Activated T-cell treated with anti-CD3 and anti-CD28 coated beads, Interleukin-2, amount 50 U/mL, for 24 hours (primary cell): ENCODE measurements at regions not wholly inside any gene's neighbourhood (a gene's known extent, or its start where the extent isn't known, plus 50 kb on each side); places are given as distances from the start of the nearest gene placed in this dataset.

Experiments
- DNase-seq: peaks from one replicate; pipeline ENCODE4 v3.0.0-alpha.2; 2020
- H3K27ac Mint-ChIP-seq: 2 replicates; pipeline ENCODE4 v1.8.0; 2020; ENCODE audit warnings: mild to moderate bottlenecking, mixed read lengths
- H3K27me3 Mint-ChIP-seq: 2 replicates; pipeline ENCODE4 v1.8.0; 2020; ENCODE audit warnings: mixed read lengths
- H3K36me3 Mint-ChIP-seq: 2 replicates; pipeline ENCODE4 v1.8.0; 2020; ENCODE audit warnings: low read depth, mixed read lengths
- H3K4me1 Mint-ChIP-seq: 2 replicates; pipeline ENCODE4 v1.8.0; 2020; ENCODE audit warnings: low read depth, mixed read lengths
- H3K4me3 Mint-ChIP-seq: 2 replicates; pipeline ENCODE4 v1.8.0; 2020; ENCODE audit warnings: mild to moderate bottlenecking, moderate library complexity, mixed read lengths
- H3K9me3 Mint-ChIP-seq: 2 replicates; pipeline ENCODE4 v1.8.0; 2020; ENCODE audit warnings: mixed read lengths

DNA sequence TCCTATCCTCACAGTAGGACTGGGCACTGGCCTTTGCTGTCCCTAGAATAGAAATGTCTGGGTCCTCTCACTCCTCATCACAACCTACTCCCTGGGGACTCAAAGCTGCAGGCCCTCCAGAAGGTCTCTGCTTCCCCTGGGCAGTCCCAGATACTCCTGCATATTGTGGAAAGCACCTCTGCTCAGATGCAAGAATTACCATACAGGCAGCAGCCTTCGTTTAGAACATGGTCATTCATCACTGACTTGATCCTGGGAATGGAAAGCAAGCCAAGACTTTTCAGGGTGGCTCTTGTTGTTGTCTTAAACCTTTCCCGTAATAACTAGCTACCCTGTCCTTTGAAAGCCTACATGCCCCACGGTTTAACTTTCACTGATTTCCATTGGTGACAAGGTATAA, 53.1 kb upstream of the NPAS2 start:
- DNase-seq: no peak
- H3K27ac Mint-ChIP-seq: no peak overlapping the region
- H3K9me3 Mint-ChIP-seq: no peaks in the 10 kb centered on the region
- peaks cover 10% of the 10 kb centered on the region for H3K27me3 Mint-ChIP-seq
- H3K4me1 Mint-ChIP-seq: no peaks in the 10 kb centered on the region
- H3K36me3 Mint-ChIP-seq: no peaks in the 10 kb centered on the region
- H3K4me3 Mint-ChIP-seq: no peak overlapping the region

DNA sequence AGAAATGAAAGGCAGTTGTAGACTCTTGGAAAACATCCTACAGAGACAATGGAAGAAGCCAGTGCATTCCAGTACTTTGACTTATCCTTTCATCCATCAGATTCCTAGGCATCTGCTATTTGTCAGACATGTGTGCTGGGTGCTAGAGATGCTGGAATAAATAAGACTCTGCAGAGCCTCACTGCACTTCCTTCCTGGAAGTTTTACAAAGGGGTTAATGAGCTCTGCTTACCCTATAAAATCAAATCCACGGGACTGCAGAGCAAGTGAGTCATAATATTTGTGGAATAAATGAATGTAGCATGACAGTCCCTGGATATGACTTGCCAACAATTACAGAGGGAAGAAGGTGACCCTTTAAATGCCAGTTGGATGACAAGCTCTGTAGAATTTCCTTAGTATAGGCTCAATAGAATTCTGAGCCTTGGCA, 52.7 kb upstream of the NPAS2 start:
- H3K36me3 Mint-ChIP-seq: no peaks in the 10 kb centered on the region
- H3K27ac Mint-ChIP-seq: no peak overlapping the region
- no peak for DNase-seq
- H3K27me3 Mint-ChIP-seq: peaks cover 10% of the 10 kb centered on the region
- no peaks in the 10 kb centered on the region for H3K4me1 Mint-ChIP-seq
- H3K9me3 Mint-ChIP-seq: no peaks in the 10 kb centered on the region
- H3K4me3 Mint-ChIP-seq: no peak overlapping the region

DNA sequence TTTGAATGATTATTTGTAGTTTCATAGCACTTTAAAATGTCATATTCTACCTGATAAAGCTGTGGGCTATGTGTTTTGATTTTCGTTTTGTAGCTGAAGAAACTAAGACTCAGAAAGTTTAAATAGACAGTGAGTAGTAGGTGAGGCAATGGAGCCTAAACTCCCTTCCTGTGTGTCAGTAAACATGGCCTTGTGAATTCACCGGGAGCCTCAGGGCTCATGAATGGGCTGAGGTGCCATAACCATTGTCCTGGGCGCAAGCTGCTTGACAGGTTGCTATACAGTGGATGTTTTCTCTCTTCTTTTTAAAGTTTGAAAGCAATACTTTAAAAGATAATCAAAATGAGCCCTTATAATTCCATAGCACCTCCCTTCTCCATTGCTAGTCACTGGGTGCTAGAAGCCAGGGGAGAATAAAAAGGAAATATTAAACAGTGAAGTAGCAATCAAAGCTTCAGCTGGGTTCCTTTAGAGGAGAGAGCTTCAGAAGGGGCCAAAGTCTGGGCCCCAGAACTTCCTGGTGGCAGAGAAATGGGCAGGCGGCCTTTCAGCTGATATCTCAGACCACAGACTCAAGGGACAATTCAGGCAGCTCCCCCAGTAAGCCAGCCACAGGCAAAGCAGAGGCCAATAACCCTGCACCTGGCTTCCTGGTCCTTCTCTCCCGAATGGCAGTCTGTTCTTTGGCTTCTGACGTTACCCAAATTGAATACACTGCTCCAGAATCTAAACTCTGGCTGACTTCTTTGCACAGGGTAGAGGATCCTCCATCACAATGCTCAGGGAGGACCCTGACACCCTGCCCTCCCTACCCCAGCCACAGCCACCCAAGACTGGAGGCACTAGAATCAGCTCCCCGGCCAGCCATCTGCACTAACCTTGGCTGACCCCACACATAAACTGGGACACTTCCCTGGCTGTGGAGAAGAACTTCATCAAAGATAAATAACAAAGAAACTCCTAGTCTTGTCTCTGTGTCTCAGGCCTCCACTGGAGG, 51.8 kb upstream of the NPAS2 start:
- Mint-ChIP-seq H3K36me3 (no peaks in the 10 kb centered on the region), H3K4me3 (no peak overlapping the region), H3K4me1 (no peaks in the 10 kb centered on the region), H3K27me3 (peaks cover 10% of the 10 kb centered on the region), H3K27ac (no peak overlapping the region), H3K9me3 (no peaks in the 10 kb centered on the region)
- no peak for DNase-seq
